ENCODE measurements at regions not wholly inside any gene's neighbourhood (a gene's known extent, or its start where the extent isn't known, plus 50 kb on each side); places are given as distances from the start of the nearest gene placed in this dataset.

GRCh38 chr1:70714149-70714548 lies 303.1 kb downstream of the CTH start:
- Histone ChIP-seq H3K9me3 (ENCODE audit: control insufficient read depth, low read depth, low read length) (no peaks in the 10 kb centered on the region), H4K20me1 (ENCODE audit: control insufficient read depth, extremely low read depth, insufficient read depth, low read length) (no peaks in the 10 kb centered on the region), H3K79me2 (ENCODE audit: control insufficient read depth, insufficient read depth, low read length) (no peaks in the 10 kb centered on the region), H3K4me2 (ENCODE audit: control insufficient read depth, extremely low read depth, insufficient read depth, low read depth, low read length) (no peak overlapping the region), H3K9me1 (ENCODE audit: control insufficient read depth, extremely low read depth, insufficient read depth, low read length) (no peaks in the 10 kb centered on the region), H3K9ac (ENCODE audit: control insufficient read depth, extremely low read depth, insufficient read depth, low read length) (no peak overlapping the region), H3K27me3 (ENCODE audit: control insufficient read depth, extremely low read depth, insufficient read depth, low read length) (no peaks in the 10 kb centered on the region), H2AFZ (ENCODE audit: control insufficient read depth, low read length) (no peak overlapping the region), H3K4me1 (ENCODE audit: control insufficient read depth, extremely low read depth, insufficient read depth, low read length) (no peaks in the 10 kb centered on the region), H3K36me3 (ENCODE audit: control insufficient read depth in 2 of 2, extremely low read depth in 1 of 2, insufficient read depth in 2 of 2, low read length in 2 of 2) (no peaks in the 10 kb centered on the region), H3K27ac (ENCODE audit: control insufficient read depth, insufficient read depth, low read length) (no peak overlapping the region), H3K4me3 (ENCODE audit: control insufficient read depth in 2 of 3, extremely low read depth in 1 of 3, insufficient read depth in 2 of 3, low read depth in 1 of 3, low read length in 3 of 3) (no peak overlapping the region)
- FAIRE-seq (no peak), DNase-seq (ENCODE audit: low read depth, low spot score) (no peak)
- no peak for TF ChIP-seq EZH2 (IDR thresholded peaks at IDR 0.05; ENCODE audit: low read length)
- TF ChIP-seq, protein P1, sequence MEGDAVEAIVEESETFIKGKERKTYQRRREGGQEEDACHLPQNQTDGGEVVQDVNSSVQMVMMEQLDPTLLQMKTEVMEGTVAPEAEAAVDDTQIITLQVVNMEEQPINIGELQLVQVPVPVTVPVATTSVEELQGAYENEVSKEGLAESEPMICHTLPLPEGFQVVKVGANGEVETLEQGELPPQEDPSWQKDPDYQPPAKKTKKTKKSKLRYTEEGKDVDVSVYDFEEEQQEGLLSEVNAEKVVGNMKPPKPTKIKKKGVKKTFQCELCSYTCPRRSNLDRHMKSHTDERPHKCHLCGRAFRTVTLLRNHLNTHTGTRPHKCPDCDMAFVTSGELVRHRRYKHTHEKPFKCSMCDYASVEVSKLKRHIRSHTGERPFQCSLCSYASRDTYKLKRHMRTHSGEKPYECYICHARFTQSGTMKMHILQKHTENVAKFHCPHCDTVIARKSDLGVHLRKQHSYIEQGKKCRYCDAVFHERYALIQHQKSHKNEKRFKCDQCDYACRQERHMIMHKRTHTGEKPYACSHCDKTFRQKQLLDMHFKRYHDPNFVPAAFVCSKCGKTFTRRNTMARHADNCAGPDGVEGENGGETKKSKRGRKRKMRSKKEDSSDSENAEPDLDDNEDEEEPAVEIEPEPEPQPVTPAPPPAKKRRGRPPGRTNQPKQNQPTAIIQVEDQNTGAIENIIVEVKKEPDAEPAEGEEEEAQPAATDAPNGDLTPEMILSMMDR (optimal IDR thresholded peaks at IDR 0.05 in 1 of 3, IDR thresholded peaks at IDR 0.05 in 1 of 3, conservative IDR thresholded peaks at IDR 0.05 in 1 of 3; ENCODE audit: extremely low read depth in 1 of 3, insufficient read depth in 2 of 3, low read length in 3 of 3), result no peak
- dilution Hi-C loops (cut with MboI; ENCODE audit: extremely low pct_ligation_motif_present, low sequenced_read_pairs), result no loop called here

DNA sequence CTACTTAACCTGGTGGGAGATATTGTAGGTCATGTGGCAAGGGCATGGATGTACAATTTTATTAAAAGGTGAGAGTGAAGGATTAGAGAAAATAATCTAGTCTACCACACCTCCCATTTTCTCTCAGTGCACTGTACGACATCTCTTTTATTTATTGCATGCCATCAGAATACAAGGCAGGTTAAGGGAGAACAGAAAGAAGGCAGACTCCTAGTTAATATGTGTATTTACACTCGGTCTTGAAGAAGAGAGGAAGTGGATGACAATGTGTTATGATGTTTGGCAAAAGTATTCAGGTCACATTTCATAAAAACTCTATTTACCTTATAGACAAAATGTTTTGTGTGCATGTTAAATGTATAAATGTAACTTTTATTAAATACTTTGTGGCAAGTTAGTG lies 306.1 kb downstream of the CTH start:
- H3K4me2 ChIP-seq (ENCODE audit: control insufficient read depth, extremely low read depth, insufficient read depth, low read depth, low read length), result no peak overlapping the region
- H3K36me3 ChIP-seq (ENCODE audit: control insufficient read depth in 2 of 2, extremely low read depth in 1 of 2, insufficient read depth in 2 of 2, low read length in 2 of 2), result no peaks in the 10 kb centered on the region
- H3K9me1 ChIP-seq (ENCODE audit: control insufficient read depth, extremely low read depth, insufficient read depth, low read length), result no peaks in the 10 kb centered on the region
- TF ChIP-seq, protein P1 (optimal IDR thresholded peaks at IDR 0.05 in 1 of 3, IDR thresholded peaks at IDR 0.05 in 1 of 3, conservative IDR thresholded peaks at IDR 0.05 in 1 of 3; ENCODE audit: extremely low read depth in 1 of 3, insufficient read depth in 2 of 3, low read length in 3 of 3), result no peak
- no peak for TF ChIP-seq EZH2 (IDR thresholded peaks at IDR 0.05; ENCODE audit: low read length)
- H3K4me1 ChIP-seq (ENCODE audit: control insufficient read depth, extremely low read depth, insufficient read depth, low read length), result no peaks in the 10 kb centered on the region
- no peak for FAIRE-seq
- no peak overlapping the region for H3K27ac ChIP-seq (ENCODE audit: control insufficient read depth, insufficient read depth, low read length)
- dilution Hi-C loops (cut with MboI; ENCODE audit: extremely low pct_ligation_motif_present, low sequenced_read_pairs), result no loop called here
- DNase-seq (ENCODE audit: low read depth, low spot score), result no peak
- no peak overlapping the region for H3K9ac ChIP-seq (ENCODE audit: control insufficient read depth, extremely low read depth, insufficient read depth, low read length)
- H4K20me1 ChIP-seq (ENCODE audit: control insufficient read depth, extremely low read depth, insufficient read depth, low read length), result no peaks in the 10 kb centered on the region
- H3K4me3 ChIP-seq (ENCODE audit: control insufficient read depth in 2 of 3, extremely low read depth in 1 of 3, insufficient read depth in 2 of 3, low read depth in 1 of 3, low read length in 3 of 3), result no peak overlapping the region
- no peaks in the 10 kb centered on the region for H3K9me3 ChIP-seq (ENCODE audit: control insufficient read depth, low read depth, low read length)
- H2AFZ ChIP-seq (ENCODE audit: control insufficient read depth, low read length), result no peak overlapping the region
- H3K27me3 ChIP-seq (ENCODE audit: control insufficient read depth, extremely low read depth, insufficient read depth, low read length), result no peaks in the 10 kb centered on the region
- no peaks in the 10 kb centered on the region for H3K79me2 ChIP-seq (ENCODE audit: control insufficient read depth, insufficient read depth, low read length)
